Inflammatory macrophage treated with lipopolysaccharide for 1 hour (primary cell): ENCODE measurements at regions not wholly inside any gene's neighbourhood (a gene's known extent, or its start where the extent isn't known, plus 50 kb on each side); places are given as distances from the start of the nearest gene placed in this dataset.
A peak's percentile ranks its signal among the peaks of the same experiment; 100 is the strongest.

Experiments
- DNase-seq, 2 donors: peaks; one replicate each; pipeline ENCODE4 v3.0.0-alpha.2; 2020 to 2022

DNA sequence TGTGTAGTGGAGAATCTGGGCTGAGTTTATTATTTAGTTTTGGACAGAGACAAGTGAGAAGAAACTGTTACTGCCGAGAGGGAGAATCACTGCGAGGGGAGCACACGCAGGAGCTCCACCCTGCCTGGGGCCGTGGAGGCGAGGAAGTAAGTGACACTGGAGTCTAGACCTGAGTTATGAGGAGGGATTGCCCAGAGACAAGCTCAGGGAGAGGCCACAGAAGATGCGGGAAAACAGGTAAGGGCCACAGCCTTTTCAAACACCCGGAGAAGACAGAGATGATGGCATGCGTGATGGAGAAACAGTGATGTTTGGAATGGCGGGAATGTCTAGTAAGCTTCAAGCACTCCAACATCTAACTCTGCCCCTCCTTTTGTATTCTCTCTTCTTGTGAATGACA, 84.1 kb downstream of the TNFSF11 start:
- no peak for DNase-seq

- DNase-seq: no peak
Observed at GRCh38 chr13:42660333-42660965, 86.5 kb downstream of the TNFSF11 start.

GRCh38 chr13:42667638-42668037, 93.7 kb downstream of the TNFSF11 start:
- DNase-seq: no peak

DNA sequence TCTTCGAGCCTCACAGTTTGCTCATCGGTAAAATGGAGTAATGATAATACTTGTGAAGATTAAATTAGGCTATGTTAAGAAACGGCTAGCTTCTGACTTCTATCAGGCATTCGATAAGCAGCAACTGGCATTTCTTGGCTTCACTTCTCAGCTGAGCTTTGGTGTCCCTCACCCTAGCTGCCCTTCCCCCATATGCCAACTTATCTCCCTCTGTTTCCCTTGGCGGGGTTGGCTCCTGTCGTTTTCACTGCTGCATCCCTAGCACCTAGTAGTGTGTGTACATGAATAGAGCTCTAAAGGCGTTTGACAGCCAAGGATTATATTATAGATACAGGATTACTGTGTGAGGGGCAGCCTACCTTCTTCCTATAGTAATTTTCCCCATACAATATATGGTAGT, 97.5 kb downstream of the TNFSF11 start:
- DNase-seq: no peak

- DNase-seq: no peak
Observed at GRCh38 chr13:42673677-42674076, 99.7 kb downstream of the TNFSF11 start.

DNA sequence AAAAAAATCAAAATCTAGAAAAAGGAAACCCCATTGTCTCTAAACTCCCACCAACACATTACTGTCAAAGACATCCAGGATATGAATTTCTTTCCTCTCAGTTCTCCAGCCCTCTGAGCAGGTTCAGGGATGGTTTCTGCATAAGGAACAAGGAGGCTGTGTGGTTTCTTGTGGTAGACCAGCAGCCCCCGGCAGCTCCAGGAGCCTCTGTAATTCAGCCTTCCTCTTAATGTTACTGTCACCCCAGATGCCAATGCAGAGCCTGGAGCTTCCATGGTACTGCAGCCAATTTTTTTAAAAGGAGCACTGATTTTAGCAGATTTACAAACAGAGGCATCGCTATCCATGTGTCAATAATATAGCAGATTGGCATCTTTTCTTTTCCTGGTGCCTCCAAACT, 100.6 kb upstream of the FAM216B start:
- DNase-seq: no peak

DNA sequence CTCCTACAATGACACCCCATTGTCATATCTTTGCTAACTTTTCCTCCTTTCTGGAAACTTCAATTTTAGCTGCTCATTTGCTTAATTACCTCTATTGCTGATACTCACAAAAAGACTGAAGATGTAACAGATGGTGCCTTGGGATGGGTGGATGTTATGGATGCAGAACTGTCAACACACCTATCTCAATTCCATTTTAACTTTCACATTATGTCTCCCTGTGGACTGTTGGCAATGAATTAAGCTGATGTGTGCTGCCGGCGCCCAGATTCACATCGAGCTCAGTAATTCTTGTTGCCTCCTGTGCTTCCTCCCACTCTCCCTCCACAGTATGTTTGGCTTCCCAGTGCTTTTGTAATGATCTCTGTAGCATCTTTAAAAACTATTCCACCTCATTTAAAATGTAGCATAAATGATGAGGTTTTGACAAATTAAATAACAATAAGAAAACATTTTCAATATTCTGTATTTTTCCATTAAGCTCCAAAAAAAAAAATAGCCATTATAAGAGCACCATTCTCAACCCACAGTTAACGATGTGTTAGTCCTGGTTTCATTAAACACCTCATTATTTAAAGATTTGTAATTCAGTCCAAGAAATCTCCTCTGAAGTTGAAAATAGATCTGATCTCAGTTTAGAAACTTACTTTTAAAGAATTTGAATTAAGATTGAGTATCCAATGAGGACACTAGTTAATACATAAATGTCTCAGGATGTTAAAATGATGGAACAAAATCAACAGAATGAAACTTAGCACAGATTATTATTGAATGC, 99.9 kb upstream of the FAM216B start:
- DNase-seq: no peak

DNA sequence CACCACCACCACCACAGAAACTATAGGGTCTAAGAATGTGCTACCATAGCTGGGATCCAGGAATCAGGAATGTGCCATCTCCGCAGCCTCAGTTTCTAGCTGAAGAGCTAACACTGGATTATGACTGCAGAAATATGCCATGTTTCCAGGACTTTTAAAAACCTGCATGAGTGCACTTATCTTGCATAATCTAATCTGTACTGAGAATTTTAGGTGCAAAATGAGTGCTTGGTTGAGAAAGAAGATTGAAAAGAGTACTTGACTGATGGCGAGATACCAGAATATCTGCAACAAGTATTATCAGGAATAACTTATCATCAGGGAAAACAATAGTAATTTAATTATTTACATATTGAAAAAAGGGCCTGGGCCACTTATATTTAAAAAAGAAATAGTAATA, 97.2 kb upstream of the FAM216B start:
- no peak for DNase-seq

DNA sequence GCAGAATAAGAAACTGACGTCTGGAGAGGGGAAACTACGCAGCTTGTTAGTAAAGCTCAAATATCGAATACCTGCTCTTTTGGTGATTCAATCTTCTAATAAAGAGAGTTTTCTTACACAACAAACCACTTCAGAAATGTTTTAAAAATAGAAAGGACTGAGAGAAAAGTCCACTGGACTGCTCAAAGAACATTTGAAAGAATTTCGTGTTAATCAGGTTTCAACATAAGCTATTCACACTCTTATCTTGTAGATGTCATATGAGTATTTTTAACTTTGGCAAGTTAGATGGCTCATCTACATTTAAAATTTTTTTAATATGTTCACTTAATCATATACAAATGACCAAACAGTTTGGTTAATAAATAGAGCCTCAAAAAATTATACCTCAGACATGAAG, 95.6 kb upstream of the FAM216B start:
- DNase-seq: no peak

DNA sequence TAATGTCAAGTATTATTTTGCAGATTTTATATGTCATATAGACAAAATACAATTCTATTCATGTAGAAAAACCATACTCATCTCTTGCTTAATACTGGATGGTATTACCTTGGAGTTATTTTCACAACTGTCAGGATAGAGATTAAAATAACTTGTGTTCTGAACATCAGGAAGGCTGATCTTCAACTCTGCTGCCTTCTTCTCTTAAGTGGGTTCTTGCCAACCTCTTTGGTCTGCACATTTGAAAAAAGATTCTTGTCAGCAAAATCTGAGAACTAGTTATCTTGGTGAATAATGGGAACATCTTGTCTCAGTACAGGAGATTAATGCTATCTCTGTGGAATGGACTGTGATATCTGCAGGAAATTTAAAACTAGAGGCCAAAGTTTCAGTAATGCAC, 95.2 kb upstream of the FAM216B start:
- no peak for DNase-seq

DNA sequence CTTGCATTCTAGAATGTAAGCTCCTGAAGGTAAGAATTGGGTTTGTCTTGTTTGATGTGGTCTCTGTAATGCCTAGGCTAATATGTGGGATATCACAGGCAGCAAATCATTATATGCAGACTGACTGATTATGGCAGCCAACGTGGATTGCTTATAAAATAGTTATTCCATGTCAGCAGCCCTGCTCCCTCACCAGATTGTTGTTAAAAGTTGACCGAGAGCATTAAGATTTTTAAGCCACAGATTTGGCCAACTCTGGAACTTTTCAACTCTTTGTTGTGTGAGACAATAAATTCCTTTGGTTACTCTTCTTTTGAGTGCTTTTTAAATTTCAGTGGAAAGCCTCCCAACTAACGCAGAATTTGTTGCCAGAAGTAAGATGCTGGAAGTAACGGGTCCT, 92.6 kb upstream of the FAM216B start:
- no peak for DNase-seq

GRCh38 chr13:42696191-42696590, 85.2 kb upstream of the FAM216B start:
- DNase-seq: no peak

GRCh38 chr13:42699912-42700311, 81.5 kb upstream of the FAM216B start:
- no peak for DNase-seq

GRCh38 chr13:42702716-42703115, 78.7 kb upstream of the FAM216B start:
- DNase-seq: no peak

- no peak for DNase-seq
Observed at GRCh38 chr13:42703740-42704139, 77.6 kb upstream of the FAM216B start.

DNA sequence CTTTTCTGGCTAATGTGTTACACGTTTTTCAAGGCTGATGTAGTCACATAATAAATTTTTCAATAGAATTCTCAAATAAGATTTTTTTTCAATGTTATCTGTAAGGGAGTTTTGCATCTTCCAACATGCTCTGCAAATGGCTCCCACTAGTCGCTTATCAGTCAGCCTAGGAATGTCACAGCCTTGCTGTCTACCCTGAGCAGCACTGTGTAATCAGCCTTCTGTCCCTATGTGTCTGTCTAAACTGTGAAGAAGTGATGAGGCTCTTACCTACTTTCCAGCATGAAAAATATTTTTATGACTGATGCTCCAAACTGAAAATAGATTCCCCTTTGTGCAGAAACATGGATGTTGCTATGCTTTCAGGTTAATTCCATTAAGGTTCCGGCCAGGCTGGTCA, 75.1 kb upstream of the FAM216B start:
- DNase-seq: no peak

DNA sequence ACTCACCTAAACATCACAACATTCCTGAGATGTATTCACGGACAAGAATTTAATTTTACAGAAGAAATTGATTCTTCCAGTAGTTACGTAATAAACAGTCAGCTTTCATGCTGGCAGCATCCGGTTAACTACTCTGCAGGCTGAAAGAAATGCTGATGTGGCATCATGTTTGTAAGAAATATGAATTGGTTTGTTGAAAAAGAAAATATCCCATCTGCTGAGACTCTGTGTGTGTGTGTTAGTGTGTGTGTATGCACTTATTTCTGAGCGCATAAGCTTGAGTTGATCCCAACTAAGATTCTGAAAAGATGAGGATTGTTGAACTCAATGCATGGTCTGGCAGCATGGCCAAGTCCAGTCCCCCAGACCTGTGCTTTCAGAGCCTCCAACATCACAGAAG, 74.3 kb upstream of the FAM216B start:
- DNase-seq: no peak

GRCh38 chr13:42707586-42707985, 73.8 kb upstream of the FAM216B start:
- no peak for DNase-seq

GRCh38 chr13:42708391-42708790, 73.0 kb upstream of the FAM216B start:
- DNase-seq: no peak

GRCh38 chr13:42709276-42709675, 72.1 kb upstream of the FAM216B start:
- no peak for DNase-seq

DNA sequence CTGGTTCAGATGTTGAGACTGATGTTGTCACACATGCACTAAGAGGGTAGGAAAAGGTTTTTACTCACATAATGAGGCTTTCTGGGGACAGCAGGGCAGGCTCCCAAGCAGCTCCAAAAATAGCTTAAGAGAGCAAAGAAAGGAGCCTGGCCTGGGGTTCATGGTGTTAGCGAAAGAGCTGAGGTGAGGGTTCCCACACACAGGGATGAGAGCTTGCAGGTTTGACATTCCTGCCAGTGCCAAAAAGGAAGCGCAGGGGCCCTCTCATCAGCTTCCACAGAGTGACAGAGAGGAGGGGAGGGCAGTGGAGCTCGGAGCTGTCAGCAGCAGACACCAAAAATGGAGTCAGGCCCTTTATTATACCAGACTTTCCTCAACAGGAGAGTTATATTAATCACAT, 65.5 kb upstream of the FAM216B start:
- DNase-seq: no peak

DNA sequence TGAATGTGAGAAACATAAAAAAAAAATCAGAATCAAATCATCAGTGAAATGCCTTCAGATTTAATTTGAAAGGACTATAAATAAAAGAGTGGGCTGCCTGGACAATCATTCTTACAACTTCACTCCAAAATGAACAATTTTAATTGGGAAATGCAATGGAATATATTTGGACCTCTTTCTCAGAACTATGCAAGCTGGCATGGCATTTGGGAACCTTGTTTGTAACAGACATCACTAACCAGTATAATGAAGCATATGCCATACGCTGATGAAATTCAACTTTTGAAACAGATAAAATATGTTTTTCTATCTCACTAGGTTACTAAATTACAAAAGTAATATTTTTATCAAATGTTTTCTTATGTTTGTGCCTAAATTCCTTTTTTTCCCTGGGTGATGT, 64.2 kb upstream of the FAM216B start:
- no peak for DNase-seq

DNA sequence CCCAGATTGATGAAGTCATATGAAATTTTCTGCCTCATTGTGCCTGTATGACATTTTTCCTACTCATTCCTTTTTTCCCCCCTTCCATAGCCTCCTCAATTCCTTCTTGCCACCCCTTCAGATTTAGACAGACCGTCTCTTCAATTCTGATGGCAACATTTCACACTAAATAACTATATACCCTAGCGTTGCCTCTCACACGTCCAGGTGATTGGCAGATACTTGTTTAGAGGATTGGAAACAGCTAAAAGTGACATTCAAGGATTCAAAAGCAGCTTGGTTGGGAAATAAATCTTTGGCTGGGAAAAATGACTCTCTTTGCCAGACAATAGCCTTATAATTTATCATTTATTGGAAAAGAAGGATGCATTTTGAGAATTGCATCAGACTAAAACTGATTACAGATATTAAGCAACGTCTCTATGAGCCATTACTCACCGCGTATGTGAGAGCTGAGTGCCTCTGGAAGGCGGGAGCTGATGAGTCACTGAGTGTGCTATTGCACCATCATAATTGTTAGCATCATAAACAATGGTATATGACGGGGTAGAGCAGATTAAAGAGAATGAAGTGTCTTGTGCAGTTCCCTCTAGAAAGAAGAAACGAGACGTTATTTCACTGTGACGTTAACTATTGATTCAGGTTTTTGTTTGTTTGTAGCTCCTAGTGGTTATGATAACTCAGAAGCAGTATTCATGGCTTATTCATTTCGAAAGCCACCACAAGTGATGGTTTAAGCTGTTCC, 61.1 kb upstream of the FAM216B start:
- DNase-seq: peak; percentile 90 to 91

DNA sequence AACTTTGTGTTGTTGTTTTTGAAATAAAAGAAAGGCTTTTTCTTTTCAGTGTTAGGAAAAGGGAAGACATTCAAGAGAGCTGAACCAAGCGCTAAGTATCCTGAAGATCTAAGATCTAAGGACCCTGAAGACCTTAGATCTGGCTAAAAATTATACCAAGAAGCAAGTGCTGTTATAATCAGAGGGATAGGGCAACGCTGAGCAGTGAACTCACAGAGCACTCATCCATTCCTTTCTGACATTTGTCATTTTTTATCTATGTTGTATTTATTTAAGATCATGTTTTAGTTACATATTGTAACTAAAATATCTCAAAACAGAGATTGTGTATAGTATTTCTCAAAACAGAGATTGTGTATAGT, 60.5 kb upstream of the FAM216B start:
- no peak for DNase-seq
